OCI-LY1 (cell line): ENCODE measurements at regions not wholly inside any gene's neighbourhood (a gene's known extent, or its start where the extent isn't known, plus 50 kb on each side); places are given as distances from the start of the nearest gene placed in this dataset.

Experiments used
- H2AFZ ChIP-seq: fragments of 200-600 bp; sonication (generic), shearing (Covaris generic); 2 replicates; pipeline ENCODE4 v1.6.0; 2014; ENCODE audit warnings: antibody characterized with exemption, mild to moderate bottlenecking, low read length
- H3F3A ChIP-seq: fragments of 200-600 bp; sonication (generic), shearing (Covaris generic); 2 replicates; pipeline ENCODE4 v1.6.0; 2014; ENCODE audit warnings: mild to moderate bottlenecking, antibody characterized with exemption, low read length, moderate library complexity; ENCODE audit not compliant: insufficient read depth
- H3K27ac ChIP-seq: fragments of 200-600 bp; sonication (generic); 2 replicates; pipeline ENCODE4 v1.5.1; 2014; ENCODE audit warnings: low read length, mixed run types, mild to moderate bottlenecking, low read depth; ENCODE audit not compliant: poor library complexity, severe bottlenecking
- H3K27me3 ChIP-seq: fragments of 200-600 bp; sonication (generic); 2 replicates; pipeline ENCODE4 v1.6.0; 2014; ENCODE audit warnings: antibody characterized with exemption, mild to moderate bottlenecking, low read length, moderate library complexity; ENCODE audit not compliant: insufficient read depth
- H3K36me3 ChIP-seq: fragments of 200-600 bp; sonication (generic); 2 replicates; pipeline ENCODE4 v1.6.1; 2014; ENCODE audit warnings: mild to moderate bottlenecking, antibody characterized with exemption, low read length, moderate library complexity, mixed read lengths; ENCODE audit not compliant: insufficient read depth
- H3K4me1 ChIP-seq: fragments of 200-600 bp; sonication (generic); 2 replicates; pipeline ENCODE4 v1.5.1; 2014; ENCODE audit warnings: mild to moderate bottlenecking, low read length, moderate library complexity; ENCODE audit not compliant: insufficient read depth, severe bottlenecking
- H3K4me2 ChIP-seq: fragments of 200-600 bp; sonication (generic), shearing (Covaris generic); 2 replicates; pipeline ENCODE4 v1.6.1; 2014; ENCODE audit warnings: low read length
- H3K4me3 ChIP-seq: fragments of 200-600 bp; sonication (generic); 2 replicates; pipeline ENCODE4 v1.5.1; 2014; ENCODE audit warnings: low read length, low read depth, mild to moderate bottlenecking, mixed read lengths; ENCODE audit not compliant: poor library complexity, severe bottlenecking
- H3K79me2 ChIP-seq: fragments of 200-600 bp; shearing (Covaris generic); 2 replicates; pipeline ENCODE4 v1.6.1; 2016; ENCODE audit warnings: mixed run types, low read length, mixed read lengths; ENCODE audit not compliant: insufficient read depth
- H3K9ac ChIP-seq: fragments of 200-600 bp; sonication (generic), shearing (Covaris generic); 2 replicates; pipeline ENCODE4 v1.6.1; 2014; ENCODE audit warnings: mild to moderate bottlenecking, low read length, mixed read lengths
- H3K9me2 ChIP-seq: fragments of 200-600 bp; sonication (generic), shearing (Covaris generic); 2 replicates; pipeline ENCODE4 v1.6.1; 2014; ENCODE audit warnings: low read depth, mild to moderate bottlenecking, low read length, mixed read lengths
- H3K9me3 ChIP-seq: fragments of 200-600 bp; shearing (Covaris generic); 2 replicates; pipeline ENCODE4 v1.6.1; 2014; ENCODE audit warnings: low read length, mixed read lengths
- H4K20me1 ChIP-seq: fragments of 200-600 bp; sonication (generic), shearing (Covaris generic); 2 replicates; pipeline ENCODE4 v1.6.0; 2016; ENCODE audit warnings: mild to moderate bottlenecking, low read length; ENCODE audit not compliant: insufficient read depth
- CTCF ChIP-seq: fragments of 200-600 bp; sonication (generic), shearing (Covaris generic); IDR thresholded peaks from 2 replicates; pipeline ENCODE4 v1.5.1; 2017; ENCODE audit warnings: mild to moderate bottlenecking, antibody characterized with exemption, low read length, moderate library complexity, mixed read lengths
- EZH2 ChIP-seq: fragments of 200-600 bp; sonication (generic), shearing (Covaris generic); IDR thresholded peaks from 2 replicates; pipeline ENCODE4 v1.8.0; 2017; ENCODE audit warnings: borderline replicate concordance, mixed run types, mild to moderate bottlenecking, antibody characterized with exemption, low read length, moderate library complexity, mixed read lengths

- no peaks in the 10 kb centered on the region for H3K9me2 ChIP-seq
- H3K27ac ChIP-seq, result no peak overlapping the region
- no peaks in the 10 kb centered on the region for H3K4me1 ChIP-seq
- H3K27me3 ChIP-seq, result no peaks in the 10 kb centered on the region
- H3K4me2 ChIP-seq, result no peak overlapping the region
- no peak for TF ChIP-seq EZH2
- TF ChIP-seq CTCF, result no peak
- no peaks in the 10 kb centered on the region for H4K20me1 ChIP-seq
- no peaks in the 10 kb centered on the region for H3K36me3 ChIP-seq
- no peaks in the 10 kb centered on the region for H3K9me3 ChIP-seq
- H3K79me2 ChIP-seq, result no peaks in the 10 kb centered on the region
- H3K9ac ChIP-seq, result no peak overlapping the region
- no peak overlapping the region for H2AFZ ChIP-seq
- no peaks in the 10 kb centered on the region for H3F3A ChIP-seq
- no peak overlapping the region for H3K4me3 ChIP-seq
Measured at GRCh38 chr4:149234798-149235197, 580.8 kb downstream of the IQCM start.

GRCh38 chr4:149223659-149224058, 592.0 kb downstream of the IQCM start:
- H3K4me2 ChIP-seq, result no peak overlapping the region
- H3K79me2 ChIP-seq, result no peaks in the 10 kb centered on the region
- no peaks in the 10 kb centered on the region for H3K36me3 ChIP-seq
- H3K27ac ChIP-seq, result no peak overlapping the region
- no peaks in the 10 kb centered on the region for H3K9me2 ChIP-seq
- no peak overlapping the region for H3K9ac ChIP-seq
- no peaks in the 10 kb centered on the region for H3K27me3 ChIP-seq
- H3K4me3 ChIP-seq, result no peak overlapping the region
- H2AFZ ChIP-seq, result no peak overlapping the region
- no peaks in the 10 kb centered on the region for H3F3A ChIP-seq
- no peaks in the 10 kb centered on the region for H3K4me1 ChIP-seq
- H3K9me3 ChIP-seq, result no peaks in the 10 kb centered on the region
- H4K20me1 ChIP-seq, result no peaks in the 10 kb centered on the region
- TF ChIP-seq CTCF, result no peak
- no peak for TF ChIP-seq EZH2

GRCh38 chr4:149218672-149219071, 597.0 kb downstream of the IQCM start:
- no peaks in the 10 kb centered on the region for H4K20me1 ChIP-seq
- no peaks in the 10 kb centered on the region for H3K79me2 ChIP-seq
- H3K9me3 ChIP-seq, result no peaks in the 10 kb centered on the region
- no peaks in the 10 kb centered on the region for H3F3A ChIP-seq
- H3K4me1 ChIP-seq, result no peaks in the 10 kb centered on the region
- H3K27me3 ChIP-seq, result no peaks in the 10 kb centered on the region
- H2AFZ ChIP-seq, result no peak overlapping the region
- H3K27ac ChIP-seq, result no peak overlapping the region
- no peak for TF ChIP-seq CTCF
- no peak for TF ChIP-seq EZH2
- H3K36me3 ChIP-seq, result no peaks in the 10 kb centered on the region
- no peak overlapping the region for H3K4me2 ChIP-seq
- no peak overlapping the region for H3K4me3 ChIP-seq
- H3K9me2 ChIP-seq, result no peaks in the 10 kb centered on the region
- H3K9ac ChIP-seq, result no peak overlapping the region
